ENCODE measurements at regions not wholly inside any gene's neighbourhood (a gene's known extent, or its start where the extent isn't known, plus 50 kb on each side); places are given as distances from the start of the nearest gene placed in this dataset.

DNA sequence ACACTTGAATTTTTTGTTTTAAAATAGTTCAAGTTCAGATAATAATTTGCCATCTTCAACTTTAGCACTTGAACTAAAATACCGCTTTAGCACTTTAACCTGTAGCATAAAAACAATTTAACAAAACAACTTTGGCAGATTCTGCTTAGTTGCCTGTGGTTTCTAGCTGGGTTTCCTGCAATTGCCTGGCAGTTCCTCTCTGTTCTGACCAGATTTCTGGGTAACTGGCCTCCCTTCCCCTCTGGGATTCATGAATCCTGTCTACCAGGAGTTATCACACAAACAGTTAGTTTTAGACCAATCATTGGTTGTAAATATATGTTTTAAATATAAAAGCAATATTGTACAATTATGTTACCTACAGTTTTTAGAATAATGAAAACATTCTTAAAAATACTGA is 89.8 kb upstream of the HDAC9 start:
- no peak for DNase-seq
- TF ChIP-seq GATA1 (IDR thresholded peaks at IDR 0.05; ENCODE audit: low read depth, low read length) (no peak), POLR2A (IDR thresholded peaks at IDR 0.05; ENCODE audit: low read length) (no peak)

DNA sequence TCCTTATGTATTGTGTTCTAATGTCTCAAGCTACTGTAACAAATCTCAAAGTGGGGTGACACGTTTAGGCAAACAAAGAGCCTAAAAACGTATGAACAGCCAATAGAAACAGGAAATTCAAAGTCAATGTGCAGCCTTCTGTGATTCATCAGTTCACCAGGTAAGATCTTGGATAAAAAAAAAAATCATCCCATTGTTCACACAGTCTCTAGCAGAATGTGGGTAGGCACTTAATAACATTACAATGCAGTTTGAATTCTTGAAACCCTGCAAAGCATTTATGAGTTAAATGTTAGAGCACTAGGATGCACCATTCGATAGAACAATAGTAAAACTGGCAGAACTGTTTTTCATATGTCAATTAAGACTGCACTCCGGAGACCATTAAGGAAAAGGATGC is 88.2 kb upstream of the HDAC9 start:
- no peak for DNase-seq
- TF ChIP-seq GATA1 (IDR thresholded peaks at IDR 0.05; ENCODE audit: low read depth, low read length) (no peak), POLR2A (IDR thresholded peaks at IDR 0.05; ENCODE audit: low read length) (no peak)

DNA sequence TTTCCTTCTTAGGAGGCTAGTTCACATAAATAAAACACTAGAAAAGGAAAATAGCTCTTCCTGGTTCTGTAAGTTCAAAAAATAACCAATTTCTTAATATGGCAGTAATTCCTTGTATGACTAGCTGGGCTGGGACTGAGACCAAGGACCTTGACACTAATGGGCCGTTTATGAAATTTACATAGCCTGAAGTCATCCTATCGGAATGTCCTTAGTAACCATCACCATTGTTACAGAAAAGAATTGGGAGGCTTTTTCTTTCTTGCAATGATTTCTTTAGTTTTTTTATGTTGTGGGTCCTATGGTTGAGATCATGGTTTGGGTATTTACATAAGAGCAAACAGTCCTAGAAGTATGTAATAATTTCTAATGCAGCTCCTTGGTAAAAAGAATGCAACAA is 87.1 kb upstream of the HDAC9 start:
- no peak for DNase-seq

DNA sequence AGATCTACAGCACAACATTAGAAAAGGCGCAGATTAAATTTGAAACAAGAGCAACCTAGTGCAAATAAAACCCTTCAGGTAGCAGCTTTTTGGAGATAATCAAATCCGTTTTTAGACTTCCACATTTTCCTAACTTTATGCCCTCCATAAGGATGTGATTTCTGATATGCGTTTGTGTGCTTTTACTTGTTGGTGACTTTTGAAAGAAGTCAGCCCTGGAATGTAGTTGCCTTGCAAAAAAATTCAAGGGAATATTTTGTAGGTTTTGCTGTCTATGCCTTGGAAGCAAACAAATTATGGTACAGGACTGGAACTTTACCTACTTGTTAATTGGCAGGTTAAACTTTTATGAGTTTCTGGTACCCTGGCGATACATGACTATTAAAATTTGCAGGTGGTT is 86.7 kb upstream of the HDAC9 start:
- no peak for TF ChIP-seq POLR2A (IDR thresholded peaks at IDR 0.05; ENCODE audit: low read length)
- no peak for DNase-seq

More for the DNA sequence above, 87.1 kb upstream of the HDAC9 start:
- no peak for TF ChIP-seq GATA1 (IDR thresholded peaks at IDR 0.05; ENCODE audit: low read depth, low read length)
- TF ChIP-seq POLR2A (IDR thresholded peaks at IDR 0.05; ENCODE audit: low read length), result no peak

DNA sequence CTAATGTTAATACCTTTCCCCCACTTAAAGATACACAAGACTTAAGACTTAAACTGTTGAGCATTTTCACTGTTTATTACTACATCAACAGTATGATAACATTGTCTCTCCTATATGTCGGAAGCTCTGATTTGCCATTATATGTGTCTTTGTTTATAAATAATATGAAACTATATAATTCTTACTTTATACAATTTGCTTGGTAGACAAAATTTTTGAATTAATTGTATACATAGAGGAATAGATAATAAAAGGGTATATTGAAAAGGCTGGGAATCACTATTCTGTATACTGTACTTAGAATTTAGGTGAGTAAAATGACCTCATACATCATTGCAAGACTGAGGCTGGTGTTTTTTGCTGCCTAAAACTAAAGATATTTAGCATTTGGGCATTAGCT is 82.1 kb upstream of the HDAC9 start:
- TF ChIP-seq POLR2A (IDR thresholded peaks at IDR 0.05; ENCODE audit: low read length) (no peak), GATA1 (IDR thresholded peaks at IDR 0.05; ENCODE audit: low read depth, low read length) (no peak)
- no peak for DNase-seq

DNA sequence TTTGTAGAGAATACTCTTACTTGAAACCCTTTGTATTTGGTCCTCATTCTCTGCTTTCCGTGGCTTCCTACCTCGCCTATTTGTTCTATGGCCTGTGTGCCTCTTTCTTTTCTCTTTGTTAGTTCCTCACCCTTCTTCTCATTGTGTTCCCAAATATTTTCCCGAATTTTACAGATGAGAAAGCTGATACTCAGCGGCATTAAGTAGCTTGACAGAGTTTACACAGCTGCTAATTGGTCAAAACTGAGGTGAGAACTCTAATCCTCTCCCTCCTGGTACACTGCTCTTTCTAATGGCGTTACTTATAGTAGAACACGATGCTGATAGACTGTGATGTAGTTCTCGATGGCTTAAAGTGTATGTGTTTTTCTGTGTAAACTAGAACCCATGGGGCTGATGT is 80.7 kb upstream of the HDAC9 start:
- TF ChIP-seq POLR2A (IDR thresholded peaks at IDR 0.05; ENCODE audit: low read length), result no peak
- no peak for TF ChIP-seq GATA1 (IDR thresholded peaks at IDR 0.05; ENCODE audit: low read depth, low read length)
- DNase-seq, result no peak

DNA sequence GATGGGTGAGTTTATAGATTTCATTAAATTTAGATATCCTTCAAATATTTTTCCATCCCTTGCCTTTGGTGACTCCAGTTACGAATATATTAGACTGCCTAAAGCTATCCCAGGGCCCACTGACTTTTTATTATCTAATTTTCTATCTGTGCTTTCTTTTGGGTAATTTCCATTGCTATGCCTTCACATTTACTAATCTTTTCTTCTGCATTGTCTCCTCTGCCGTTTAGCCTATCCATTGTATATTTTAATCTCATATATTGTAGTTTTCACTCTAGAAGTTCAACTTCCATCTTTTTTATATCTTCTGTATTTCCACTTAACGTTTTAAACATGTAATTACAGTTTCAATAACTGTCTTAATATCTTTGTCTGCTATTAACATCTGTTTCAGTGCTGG is 78.6 kb upstream of the HDAC9 start:
- TF ChIP-seq POLR2A (IDR thresholded peaks at IDR 0.05; ENCODE audit: low read length) (no peak), GATA1 (IDR thresholded peaks at IDR 0.05; ENCODE audit: low read depth, low read length) (no peak)
- no peak for DNase-seq

DNA sequence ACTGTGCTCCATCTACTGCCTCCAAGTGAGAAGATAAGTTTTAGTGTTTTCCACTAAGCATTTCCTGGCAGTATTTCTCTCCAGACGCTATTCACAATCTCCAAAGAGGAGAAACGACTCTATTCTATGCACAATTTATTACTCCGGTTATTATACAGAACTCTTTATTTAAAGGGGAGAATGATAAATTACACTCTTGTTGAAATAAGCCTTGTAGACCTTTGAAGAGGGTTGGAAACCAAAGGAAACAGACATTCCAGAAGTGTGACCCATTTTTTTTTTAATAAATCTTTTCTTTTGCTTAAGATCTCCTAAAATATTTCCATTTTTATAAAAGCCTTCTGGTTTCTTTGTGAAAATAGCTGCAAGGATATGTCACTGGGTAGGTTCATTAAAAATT is 76.1 kb upstream of the HDAC9 start:
- TF ChIP-seq POLR2A (IDR thresholded peaks at IDR 0.05; ENCODE audit: low read length) (no peak), GATA1 (IDR thresholded peaks at IDR 0.05; ENCODE audit: low read depth, low read length) (no peak)
- no peak for DNase-seq

DNA sequence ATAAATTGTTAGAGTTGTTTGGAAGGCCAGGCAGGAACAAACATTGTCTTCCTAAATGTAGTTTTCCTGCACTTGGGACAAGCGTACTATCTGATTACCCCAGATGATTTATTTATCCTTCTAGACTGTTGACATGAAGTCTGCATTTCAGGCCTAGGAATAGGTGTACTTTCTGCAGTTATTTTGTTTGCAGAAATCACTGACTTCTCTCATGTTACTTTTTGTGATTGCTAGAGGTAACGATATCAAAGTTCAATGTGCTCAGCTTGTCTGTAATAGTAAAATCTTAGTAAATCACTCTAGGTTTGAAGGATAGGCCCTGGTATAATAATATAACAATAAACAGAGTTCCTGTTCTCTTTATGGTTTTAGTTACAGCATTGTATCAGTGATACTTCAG is 75.4 kb upstream of the HDAC9 start:
- TF ChIP-seq POLR2A (IDR thresholded peaks at IDR 0.05; ENCODE audit: low read length), result no peak
- no peak for TF ChIP-seq GATA1 (IDR thresholded peaks at IDR 0.05; ENCODE audit: low read depth, low read length)
- DNase-seq, result no peak

DNA sequence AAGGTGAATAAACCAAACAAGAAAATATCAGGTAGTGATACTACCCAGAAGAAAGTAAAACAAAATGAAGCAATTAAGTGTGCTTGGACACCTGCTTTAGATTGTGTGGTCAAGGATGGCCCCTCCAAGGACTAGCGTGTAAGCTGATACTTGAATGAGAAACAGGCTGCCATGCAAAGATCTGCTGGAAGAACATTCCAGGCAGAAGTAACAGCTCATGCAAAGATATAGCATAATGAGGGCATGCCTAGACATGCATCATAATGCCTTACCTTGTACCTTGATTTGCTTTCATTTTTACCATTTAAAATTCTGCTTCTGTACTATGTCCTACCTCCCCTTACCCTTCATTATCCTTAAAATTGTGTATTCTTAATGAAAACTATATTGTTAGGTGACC is 74.8 kb upstream of the HDAC9 start:
- no peak for TF ChIP-seq GATA1 (IDR thresholded peaks at IDR 0.05; ENCODE audit: low read depth, low read length)
- no peak for TF ChIP-seq POLR2A (IDR thresholded peaks at IDR 0.05; ENCODE audit: low read length)
- no peak for DNase-seq

DNA sequence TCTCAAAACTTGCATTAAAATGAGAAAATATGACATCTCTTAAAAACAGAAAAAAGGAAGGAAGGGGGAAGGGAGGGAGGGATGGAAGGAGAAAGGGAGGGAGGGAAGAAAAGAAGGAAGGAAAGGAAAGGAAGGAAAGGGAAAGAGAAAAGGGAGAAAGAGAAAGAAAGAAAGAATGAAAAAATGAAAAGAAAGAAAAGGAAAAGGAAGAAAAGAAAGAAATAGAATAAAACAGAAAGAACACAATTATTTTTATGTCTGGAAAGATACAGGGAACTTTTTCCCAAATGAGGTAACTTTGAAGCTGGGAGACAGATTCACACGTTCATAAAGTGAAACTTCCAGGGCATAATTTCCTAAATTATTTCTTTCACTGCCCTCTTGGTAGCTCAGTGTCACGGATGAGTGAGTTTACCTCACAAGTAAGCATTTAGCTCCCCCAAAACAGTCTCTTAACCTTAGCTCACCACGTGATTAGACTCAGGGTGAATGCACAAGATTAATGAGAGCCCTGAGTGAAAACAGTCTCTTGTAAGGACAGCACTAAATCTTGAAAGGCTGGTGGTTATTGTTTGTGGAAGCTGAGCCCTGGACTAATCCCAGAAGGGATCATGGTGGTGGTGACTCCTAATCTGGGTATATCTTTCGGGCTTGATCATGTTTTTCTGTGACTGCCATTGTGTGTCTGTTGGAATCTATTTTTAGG is 74.1 kb upstream of the HDAC9 start:
- no peak for TF ChIP-seq GATA1 (IDR thresholded peaks at IDR 0.05; ENCODE audit: low read depth, low read length)
- TF ChIP-seq POLR2A (IDR thresholded peaks at IDR 0.05; ENCODE audit: low read length), result no peak
- no peak for DNase-seq

DNA sequence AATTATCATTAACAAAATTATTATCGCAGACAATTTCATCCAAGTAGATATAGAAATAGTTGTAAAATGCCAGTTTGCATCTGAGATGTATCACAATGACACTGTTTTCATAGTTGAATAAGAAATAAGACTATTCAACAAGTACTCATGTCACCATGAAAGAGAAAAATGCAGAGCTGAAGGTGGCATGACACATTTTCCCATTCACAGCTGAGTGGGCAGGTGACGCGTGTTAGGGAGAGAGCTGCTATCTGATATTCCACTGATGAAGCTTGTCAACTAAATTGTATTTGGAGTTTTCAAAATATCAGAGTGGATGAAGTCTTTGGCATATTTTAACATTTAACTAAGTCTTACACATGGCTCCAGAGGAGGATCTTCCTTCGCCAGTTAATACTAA is 70.3 kb upstream of the HDAC9 start:
- TF ChIP-seq POLR2A (IDR thresholded peaks at IDR 0.05; ENCODE audit: low read length) (no peak), GATA1 (IDR thresholded peaks at IDR 0.05; ENCODE audit: low read depth, low read length) (no peak)
- no peak for DNase-seq

DNA sequence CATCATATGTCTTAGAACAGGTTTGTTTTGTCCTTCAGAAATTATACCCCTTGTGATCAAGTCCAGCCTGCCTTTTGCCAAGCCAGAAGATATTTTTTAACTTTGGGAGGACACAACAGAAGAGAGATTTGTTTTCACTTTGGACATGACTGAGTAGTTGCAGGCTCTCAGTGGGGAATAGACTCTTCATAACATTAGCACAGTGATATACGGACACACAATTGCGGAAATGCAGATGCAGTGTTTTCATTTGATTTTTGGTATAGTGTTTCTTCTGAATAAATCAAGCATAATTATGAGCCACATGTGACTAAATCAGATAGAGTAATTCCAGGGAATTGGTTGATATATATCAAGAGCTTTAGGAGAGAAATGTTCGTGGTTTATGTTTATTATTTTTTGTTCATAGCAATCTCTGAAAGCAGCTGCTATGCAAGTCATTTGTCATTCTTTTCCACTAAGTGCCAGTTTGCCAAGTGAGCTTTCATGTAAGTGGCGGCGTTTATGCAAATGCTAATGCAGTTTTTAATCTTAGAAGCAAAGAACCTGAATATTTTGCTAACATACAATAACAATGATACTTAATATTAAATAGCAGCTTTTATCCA is 69.6 kb upstream of the HDAC9 start:
- TF ChIP-seq GATA1 (IDR thresholded peaks at IDR 0.05; ENCODE audit: low read depth, low read length) (no peak), POLR2A (IDR thresholded peaks at IDR 0.05; ENCODE audit: low read length) (no peak)
- DNase-seq, result no peak

DNA sequence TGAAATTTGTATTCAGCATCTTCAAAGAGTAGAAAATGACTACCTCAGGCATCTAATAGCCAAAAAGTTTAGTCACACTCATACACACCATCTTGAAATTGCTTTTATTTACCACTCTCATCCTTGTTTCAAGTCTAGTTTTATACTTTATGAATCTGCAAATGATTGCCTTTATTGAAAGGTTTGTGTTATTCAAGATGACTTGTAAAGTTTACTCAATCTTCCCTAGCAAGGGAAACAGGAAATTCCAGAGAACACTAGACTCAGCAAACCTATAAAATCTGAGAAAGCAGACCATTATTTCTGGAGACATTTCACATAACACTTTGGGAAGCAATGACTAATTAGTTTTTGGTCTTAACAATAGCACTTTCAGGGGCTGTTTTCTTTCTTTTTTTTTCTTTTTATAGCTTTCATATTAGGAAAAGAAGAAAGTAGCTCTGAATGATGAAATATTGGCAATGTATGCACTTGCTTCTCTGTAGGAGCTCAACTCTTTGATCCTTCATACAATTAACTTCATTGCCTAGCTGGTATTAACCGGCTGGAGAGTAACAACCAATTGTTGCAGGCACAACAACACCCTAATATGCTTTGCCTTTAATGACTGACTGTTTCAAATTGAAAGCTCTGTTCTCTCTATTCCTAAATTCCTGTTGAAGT is 68.9 kb upstream of the HDAC9 start:
- TF ChIP-seq POLR2A (IDR thresholded peaks at IDR 0.05; ENCODE audit: low read length), result no peak
- no peak for TF ChIP-seq GATA1 (IDR thresholded peaks at IDR 0.05; ENCODE audit: low read depth, low read length)

DNA sequence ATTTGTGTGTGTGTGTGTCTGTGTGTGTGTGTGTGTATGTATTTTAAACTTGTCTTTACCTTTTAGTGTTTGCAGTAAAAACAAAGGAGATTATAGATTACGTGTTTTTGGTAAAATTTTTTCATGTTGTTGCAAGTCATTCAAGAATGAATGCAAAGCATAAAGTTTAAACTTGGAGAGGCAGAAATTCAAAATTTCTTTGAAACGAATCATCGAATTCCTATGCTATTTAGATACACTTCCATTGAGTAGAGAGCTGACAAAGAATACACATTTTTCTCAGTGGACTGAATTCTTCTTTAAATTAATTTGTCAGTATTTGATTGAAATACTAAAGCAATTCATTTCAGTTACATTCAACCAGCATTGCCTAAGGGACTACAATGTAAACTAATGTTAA is 66.0 kb upstream of the HDAC9 start:
- no peak for TF ChIP-seq POLR2A (IDR thresholded peaks at IDR 0.05; ENCODE audit: low read length)
- no peak for TF ChIP-seq GATA1 (IDR thresholded peaks at IDR 0.05; ENCODE audit: low read depth, low read length)
- no peak for DNase-seq

More for the DNA sequence above, 68.9 kb upstream of the HDAC9 start:
- DNase-seq, result no peak

All from erythroblast (primary cell).